ENCODE measurements at regions not wholly inside any gene's neighbourhood (a gene's known extent, or its start where the extent isn't known, plus 50 kb on each side); places are given as distances from the start of the nearest gene placed in this dataset.
"Not testable (repeated sequence)": the region's sequence is repeated elsewhere in the genome, so short reads cannot be mapped to it uniquely, and the experiment has no call there.

GRCh38 chr6:20341564-20341963 lies 60.1 kb upstream of the E2F3 start:
- POLR2A ChIA-PET (ENCODE audit: unreplicated experiment), result interaction anchor here (0.5 kb wide), 1 partner anchor 1248 kb away, joined by 24 read pairs; no protein-coding TSS in a partner anchor
- Histone ChIP-seq H4K20me1 (ENCODE audit: insufficient read depth) (no peaks in the 10 kb centered on the region), H3K9me3 (ENCODE audit: insufficient read depth, low read depth) (no peaks in the 10 kb centered on the region), H3K4me3 (no peak overlapping the region), H3K4me2 (no peak overlapping the region), H3K36me3 (ENCODE audit: low read depth) (no peaks in the 10 kb centered on the region), H2AFZ (no peak overlapping the region), H3K79me2 (ENCODE audit: low read depth) (no peaks in the 10 kb centered on the region), H3K4me1 (replicated peaks; ENCODE audit: insufficient read depth) (no peaks in the 10 kb centered on the region), H3K27me3 (ENCODE audit: insufficient read depth, low read depth) (no peaks in the 10 kb centered on the region), H3K27ac (no peak overlapping the region), H3F3A (ENCODE audit: insufficient read depth, low read depth) (no peaks in the 10 kb centered on the region), H3K9me2 (ENCODE audit: insufficient read depth) (no peaks in the 10 kb centered on the region)
- TF ChIP-seq EZH2 (IDR thresholded peaks at IDR 0.05; ENCODE audit: low read depth) (no peak), CTCF (conservative IDR thresholded peaks at IDR 0.05) (no peak)
- BruUV-seq (replicated peaks), result no TSS peak
- CTCF ChIA-PET, result no interaction called here
- no peak for DNase-seq
- intact Hi-C loops (cut with micrococcal nuclease; ENCODE audit: unreplicated experiment), result no loop called here

GRCh38 chr6:20346948-20347347 lies 54.7 kb upstream of the E2F3 start:
- H3F3A ChIP-seq (ENCODE audit: insufficient read depth, low read depth); intact Hi-C loops (cut with micrococcal nuclease; ENCODE audit: unreplicated experiment); POLR2A ChIA-PET (ENCODE audit: unreplicated experiment); H3K27ac ChIP-seq; H4K20me1 ChIP-seq (ENCODE audit: insufficient read depth); H3K4me1 ChIP-seq (replicated peaks; ENCODE audit: insufficient read depth); H3K4me2 ChIP-seq; H3K4me3 ChIP-seq; H3K79me2 ChIP-seq (ENCODE audit: low read depth); BruUV-seq (replicated peaks); H3K27me3 ChIP-seq (ENCODE audit: insufficient read depth, low read depth); CTCF ChIA-PET; H2AFZ ChIP-seq; DNase-seq; H3K9me2 ChIP-seq (ENCODE audit: insufficient read depth); H3K9me3 ChIP-seq (ENCODE audit: insufficient read depth, low read depth); H3K36me3 ChIP-seq (ENCODE audit: low read depth): not testable (repeated sequence)

GRCh38 chr6:20348041-20348440 lies 53.6 kb upstream of the E2F3 start:
- POLR2A ChIA-PET (ENCODE audit: unreplicated experiment), result no interaction called here
- Histone ChIP-seq H2AFZ (no peak overlapping the region), H3K4me3 (no peak overlapping the region), H3K27me3 (ENCODE audit: insufficient read depth, low read depth) (no peaks in the 10 kb centered on the region), H3K9me2 (ENCODE audit: insufficient read depth) (no peaks in the 10 kb centered on the region), H3K4me2 (no peak overlapping the region), H3K9me3 (ENCODE audit: insufficient read depth, low read depth) (no peaks in the 10 kb centered on the region), H3F3A (ENCODE audit: insufficient read depth, low read depth) (no peaks in the 10 kb centered on the region), H3K4me1 (replicated peaks; ENCODE audit: insufficient read depth) (no peaks in the 10 kb centered on the region), H4K20me1 (ENCODE audit: insufficient read depth) (no peaks in the 10 kb centered on the region), H3K27ac (no peak overlapping the region), H3K79me2 (ENCODE audit: low read depth) (no peaks in the 10 kb centered on the region), H3K36me3 (ENCODE audit: low read depth) (no peaks in the 10 kb centered on the region)
- TF ChIP-seq CTCF (conservative IDR thresholded peaks at IDR 0.05), result no peak
- no peak for TF ChIP-seq EZH2 (IDR thresholded peaks at IDR 0.05; ENCODE audit: low read depth)
- intact Hi-C loops (cut with micrococcal nuclease; ENCODE audit: unreplicated experiment), result no loop called here
- BruUV-seq (replicated peaks), result no TSS peak
- CTCF ChIA-PET, result no interaction called here
- DNase-seq, result no peak

DNA sequence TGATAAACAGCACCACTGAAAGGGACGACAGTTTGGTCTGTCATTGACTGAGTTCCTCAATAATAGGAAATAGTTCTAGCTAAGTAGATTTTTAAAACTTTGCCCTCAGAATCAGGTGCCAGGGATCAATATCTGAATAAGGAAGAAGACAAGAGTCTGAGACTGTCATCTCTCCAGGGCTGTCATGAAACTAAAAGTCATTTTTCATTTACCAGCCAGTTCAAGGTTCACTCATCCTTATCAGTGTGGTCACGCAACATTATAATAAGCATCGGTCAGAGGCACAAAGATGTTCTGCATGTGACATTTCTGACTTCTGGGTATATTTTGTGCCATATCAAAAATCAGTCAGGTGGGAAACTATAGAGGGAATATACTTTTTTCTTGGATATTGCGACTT lies 52.5 kb upstream of the E2F3 start:
- BruUV-seq (replicated peaks), result no TSS peak
- Histone ChIP-seq H3K27me3 (ENCODE audit: insufficient read depth, low read depth) (no peaks in the 10 kb centered on the region), H2AFZ (no peak overlapping the region), H3K9me2 (ENCODE audit: insufficient read depth) (no peaks in the 10 kb centered on the region), H4K20me1 (ENCODE audit: insufficient read depth) (no peaks in the 10 kb centered on the region), H3K4me1 (replicated peaks; ENCODE audit: insufficient read depth) (no peaks in the 10 kb centered on the region), H3K4me3 (no peak overlapping the region), H3K4me2 (no peak overlapping the region), H3K79me2 (ENCODE audit: low read depth) (no peaks in the 10 kb centered on the region), H3K36me3 (ENCODE audit: low read depth) (no peaks in the 10 kb centered on the region), H3K27ac (no peak overlapping the region), H3K9me3 (ENCODE audit: insufficient read depth, low read depth) (no peaks in the 10 kb centered on the region), H3F3A (ENCODE audit: insufficient read depth, low read depth) (no peaks in the 10 kb centered on the region)
- TF ChIP-seq EZH2 (IDR thresholded peaks at IDR 0.05; ENCODE audit: low read depth) (no peak), CTCF (conservative IDR thresholded peaks at IDR 0.05) (no peak)
- ChIA-PET CTCF (no interaction called here), POLR2A (ENCODE audit: unreplicated experiment) (no interaction called here)
- intact Hi-C loops (cut with micrococcal nuclease; ENCODE audit: unreplicated experiment), result no loop called here
- DNase-seq, result no peak
